Breast epithelium (tissue), 4 donors: ENCODE measurements at regions not wholly inside any gene's neighbourhood (a gene's known extent, or its start where the extent isn't known, plus 50 kb on each side); places are given as distances from the start of the nearest gene placed in this dataset.

Experiments
- DNase-seq, 2 donors: peaks; one replicate each; pipeline ENCODE4 v3.0.0-alpha.2; 2019; ENCODE audit warnings: low spot score in 2 of 2
- H3K27ac ChIP-seq, 2 donors: fragments of 200-600 bp; sonication (generic) in 1 of 2; one replicate each; pipeline ENCODE4 v1.5.1; 2016 to 2019; ENCODE audit warnings: mild to moderate bottlenecking in 1 of 2
- H3K27me3 ChIP-seq, 2 donors: fragments of 200-600 bp; sonication (generic) in 1 of 2; one replicate each; pipeline versions ENCODE4 v1.5.1 to v1.6.0; 2017 to 2019; ENCODE audit warnings: control low read depth in 1 of 2, mild to moderate bottlenecking in 1 of 2
- H3K36me3 ChIP-seq: fragments of 200-600 bp; one replicate; pipeline ENCODE4 v1.5.1; 2019
- H3K4me1 ChIP-seq, 2 donors: fragments of 200-600 bp; sonication (generic); one replicate each; pipeline ENCODE4 v1.5.1; 2016 to 2019; ENCODE audit warnings: control low read depth in 1 of 2
- H3K4me3 ChIP-seq, 3 donors: fragments of 200-600 bp; sonication (generic); 1 replicate in 2 of 3; 2 replicates in 1 of 3; pipeline ENCODE4 v1.5.1; 2016 to 2019; ENCODE audit warnings: mild to moderate bottlenecking in 3 of 3, moderate library complexity in 2 of 3
- H3K9me3 ChIP-seq, 2 donors: fragments of 200-600 bp; sonication (generic) in 1 of 2; one replicate each; pipeline ENCODE4 v1.5.1; 2016 to 2019; ENCODE audit warnings: control low read depth in 1 of 2
- POLR2A ChIP-seq: fragments of 450-650 bp; IDR thresholded peaks from one replicate; pipeline ENCODE4 v1.6.1; 2016; ENCODE audit warnings: antibody characterized with exemption, mild to moderate bottlenecking, moderate library complexity
- POLR2AphosphoS5 ChIP-seq, 3 donors: sonication (generic); formaldehyde crosslinking; IDR thresholded peaks; one replicate each; pipeline ENCODE4 v1.6.1; 2017; ENCODE audit warnings: antibody characterized with exemption in 3 of 3
- intact Hi-C: fragments of 100-400 bp; cut with DNase I; formaldehyde crosslinking; loops from one replicate; pipeline ENCODE4 v1.15.1; 2023; ENCODE audit warnings: low total_unique reads
- TF ChIP-seq, protein P1 (sequence below), 3 donors: fragments of 450-650 bp; IDR thresholded peaks; one replicate each; pipeline ENCODE4 v1.5.1; 2016 to 2017; ENCODE audit warnings: antibody characterized with exemption in 3 of 3, mild to moderate bottlenecking in 3 of 3, moderate library complexity in 3 of 3

DNA sequence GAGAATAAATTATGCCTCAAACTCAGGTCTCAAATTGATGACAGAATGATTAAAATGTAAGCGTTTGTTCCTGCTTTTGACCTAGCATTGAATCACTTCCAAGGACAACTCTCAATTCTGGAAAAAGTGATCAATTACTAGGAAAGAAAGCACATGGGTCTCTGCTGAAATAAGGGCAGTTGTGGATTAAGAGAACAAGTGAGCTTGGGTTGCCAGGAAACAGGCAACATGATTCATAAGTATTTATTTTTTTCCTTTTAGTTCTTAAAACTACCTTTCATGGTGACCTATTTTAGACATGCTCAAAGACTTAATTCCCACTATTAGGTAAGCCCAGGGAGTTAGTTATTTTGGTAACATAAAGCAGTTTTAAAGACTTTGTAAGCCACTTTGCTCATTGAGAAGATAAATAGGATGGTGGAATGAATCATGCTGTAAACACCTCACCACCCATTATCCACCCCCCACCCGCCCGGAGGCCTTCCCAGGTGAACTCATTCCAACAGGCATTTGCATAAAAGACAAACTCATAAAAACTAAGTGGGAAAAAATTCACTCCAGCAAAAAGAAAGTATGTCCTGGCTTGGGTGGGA lies 728.3 kb downstream of the SORCS1 start:
- H3K36me3 ChIP-seq: no peaks in the 10 kb centered on the region
- H3K4me3 ChIP-seq: no peak overlapping the region
- no peaks in the 10 kb centered on the region for H3K9me3 ChIP-seq
- no peak overlapping the region for H3K27ac ChIP-seq
- no peaks in the 10 kb centered on the region for H3K27me3 ChIP-seq
- intact Hi-C loops: no loop called here
- no peak for TF ChIP-seq POLR2AphosphoS5 (IDR thresholded peaks at IDR 0.05)
- TF ChIP-seq POLR2A: no peak
- TF ChIP-seq, protein P1, sequence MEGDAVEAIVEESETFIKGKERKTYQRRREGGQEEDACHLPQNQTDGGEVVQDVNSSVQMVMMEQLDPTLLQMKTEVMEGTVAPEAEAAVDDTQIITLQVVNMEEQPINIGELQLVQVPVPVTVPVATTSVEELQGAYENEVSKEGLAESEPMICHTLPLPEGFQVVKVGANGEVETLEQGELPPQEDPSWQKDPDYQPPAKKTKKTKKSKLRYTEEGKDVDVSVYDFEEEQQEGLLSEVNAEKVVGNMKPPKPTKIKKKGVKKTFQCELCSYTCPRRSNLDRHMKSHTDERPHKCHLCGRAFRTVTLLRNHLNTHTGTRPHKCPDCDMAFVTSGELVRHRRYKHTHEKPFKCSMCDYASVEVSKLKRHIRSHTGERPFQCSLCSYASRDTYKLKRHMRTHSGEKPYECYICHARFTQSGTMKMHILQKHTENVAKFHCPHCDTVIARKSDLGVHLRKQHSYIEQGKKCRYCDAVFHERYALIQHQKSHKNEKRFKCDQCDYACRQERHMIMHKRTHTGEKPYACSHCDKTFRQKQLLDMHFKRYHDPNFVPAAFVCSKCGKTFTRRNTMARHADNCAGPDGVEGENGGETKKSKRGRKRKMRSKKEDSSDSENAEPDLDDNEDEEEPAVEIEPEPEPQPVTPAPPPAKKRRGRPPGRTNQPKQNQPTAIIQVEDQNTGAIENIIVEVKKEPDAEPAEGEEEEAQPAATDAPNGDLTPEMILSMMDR (IDR thresholded peaks at IDR 0.05): no peak
- no peaks in the 10 kb centered on the region for H3K4me1 ChIP-seq
- no peak for DNase-seq

GRCh38 chr10:106435081-106435480 lies 729.4 kb downstream of the SORCS1 start:
- DNase-seq: no peak

GRCh38 chr10:106424981-106425380 lies 739.5 kb downstream of the SORCS1 start:
- intact Hi-C loops: no loop called here
- Histone ChIP-seq H3K36me3 (no peaks in the 10 kb centered on the region), H3K27me3 (no peaks in the 10 kb centered on the region), H3K4me3 (no peak overlapping the region), H3K4me1 (no peaks in the 10 kb centered on the region), H3K9me3 (no peaks in the 10 kb centered on the region), H3K27ac (no peak overlapping the region)
- DNase-seq: no peak
- TF ChIP-seq, protein P1 (IDR thresholded peaks at IDR 0.05): no peak
- TF ChIP-seq POLR2A (no peak), POLR2AphosphoS5 (IDR thresholded peaks at IDR 0.05) (no peak)

More at GRCh38 chr10:106435081-106435480, 729.4 kb downstream of the SORCS1 start:
- TF ChIP-seq, protein P1 (IDR thresholded peaks at IDR 0.05): no peak
- TF ChIP-seq POLR2A: no peak
- TF ChIP-seq POLR2AphosphoS5 (IDR thresholded peaks at IDR 0.05): no peak
- intact Hi-C loops: no loop called here
- Histone ChIP-seq H3K9me3 (no peaks in the 10 kb centered on the region), H3K27me3 (no peaks in the 10 kb centered on the region), H3K27ac (no peak overlapping the region), H3K4me3 (no peak overlapping the region), H3K36me3 (no peaks in the 10 kb centered on the region), H3K4me1 (no peaks in the 10 kb centered on the region)

DNA sequence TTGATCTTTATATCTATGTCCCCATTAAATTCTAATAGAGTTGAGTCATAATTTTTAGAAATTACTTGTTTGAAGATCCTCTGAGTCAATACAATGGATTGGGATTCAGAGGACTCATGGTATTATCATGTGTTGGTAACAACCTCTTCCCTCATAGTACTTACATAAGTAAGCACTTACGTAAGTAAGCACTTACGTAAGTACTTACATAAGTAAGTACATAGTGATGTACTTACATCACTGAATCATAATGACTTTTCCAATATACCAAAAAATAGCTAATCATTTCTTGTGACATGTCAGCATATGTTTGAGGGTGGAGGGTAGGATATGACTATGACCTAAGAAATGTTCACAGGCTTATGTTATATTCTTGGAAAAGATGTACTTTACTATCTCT lies 740.5 kb downstream of the SORCS1 start:
- H3K27me3 ChIP-seq: no peaks in the 10 kb centered on the region
- no peak for TF ChIP-seq POLR2A
- TF ChIP-seq, protein P1 (IDR thresholded peaks at IDR 0.05): no peak
- no peak for TF ChIP-seq POLR2AphosphoS5 (IDR thresholded peaks at IDR 0.05)
- H3K9me3 ChIP-seq: no peaks in the 10 kb centered on the region
- no peaks in the 10 kb centered on the region for H3K36me3 ChIP-seq
- no peak overlapping the region for H3K4me3 ChIP-seq
- no peak overlapping the region for H3K27ac ChIP-seq
- H3K4me1 ChIP-seq: no peaks in the 10 kb centered on the region
- intact Hi-C loops: no loop called here
- DNase-seq: no peak

- Histone ChIP-seq H3K27me3 (no peaks in the 10 kb centered on the region), H3K27ac (no peak overlapping the region), H3K4me3 (no peak overlapping the region), H3K36me3 (no peaks in the 10 kb centered on the region), H3K9me3 (no peaks in the 10 kb centered on the region), H3K4me1 (no peaks in the 10 kb centered on the region)
- DNase-seq: no peak
- intact Hi-C loops: no loop called here
- TF ChIP-seq, protein P1 (IDR thresholded peaks at IDR 0.05): no peak
- TF ChIP-seq POLR2AphosphoS5 (IDR thresholded peaks at IDR 0.05) (no peak), POLR2A (no peak)
Observed at GRCh38 chr10:106410331-106410730, 754.2 kb downstream of the SORCS1 start.
